Astrocyte (in vitro differentiated cells and primary cell): ENCODE measurements at regions not wholly inside any gene's neighbourhood (a gene's known extent, or its start where the extent isn't known, plus 50 kb on each side); places are given as distances from the start of the nearest gene placed in this dataset.

ENCODE experiments used
- EZH2 ChIP-seq: IDR thresholded peaks from 2 replicates; pipeline ENCODE4 v1.6.1; 2012; ENCODE audit warnings: mild to moderate bottlenecking, low read length, inconsistent platforms; ENCODE audit not compliant: insufficient read depth
- TF ChIP-seq, protein P1 (sequence below): IDR thresholded peaks from 2 replicates; pipeline ENCODE4 v1.5.1; 2011; ENCODE audit warnings: low read depth, mild to moderate bottlenecking, inconsistent platforms, low read length, moderate library complexity; ENCODE audit not compliant: insufficient read depth

DNA sequence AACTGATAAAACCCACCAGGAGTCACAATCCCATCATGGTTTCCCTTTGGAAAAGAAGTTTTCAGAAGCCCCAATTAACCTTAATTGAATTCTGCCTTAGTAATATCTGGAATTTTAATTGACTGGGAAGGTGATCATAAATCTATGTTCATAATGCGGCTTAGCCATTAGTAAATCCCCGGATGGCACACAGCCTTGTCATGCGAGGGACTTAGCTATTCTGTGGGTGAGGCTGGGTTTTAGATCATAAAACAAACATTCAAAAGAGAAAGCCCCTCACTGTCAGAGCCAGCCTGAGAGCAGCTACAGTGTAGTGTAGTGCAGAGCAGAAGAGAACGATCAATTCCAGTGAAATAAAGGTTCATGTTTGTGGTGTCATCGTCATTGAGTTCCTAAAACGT, 124.0 kb upstream of the NOCT start:
- TF ChIP-seq, protein P1, sequence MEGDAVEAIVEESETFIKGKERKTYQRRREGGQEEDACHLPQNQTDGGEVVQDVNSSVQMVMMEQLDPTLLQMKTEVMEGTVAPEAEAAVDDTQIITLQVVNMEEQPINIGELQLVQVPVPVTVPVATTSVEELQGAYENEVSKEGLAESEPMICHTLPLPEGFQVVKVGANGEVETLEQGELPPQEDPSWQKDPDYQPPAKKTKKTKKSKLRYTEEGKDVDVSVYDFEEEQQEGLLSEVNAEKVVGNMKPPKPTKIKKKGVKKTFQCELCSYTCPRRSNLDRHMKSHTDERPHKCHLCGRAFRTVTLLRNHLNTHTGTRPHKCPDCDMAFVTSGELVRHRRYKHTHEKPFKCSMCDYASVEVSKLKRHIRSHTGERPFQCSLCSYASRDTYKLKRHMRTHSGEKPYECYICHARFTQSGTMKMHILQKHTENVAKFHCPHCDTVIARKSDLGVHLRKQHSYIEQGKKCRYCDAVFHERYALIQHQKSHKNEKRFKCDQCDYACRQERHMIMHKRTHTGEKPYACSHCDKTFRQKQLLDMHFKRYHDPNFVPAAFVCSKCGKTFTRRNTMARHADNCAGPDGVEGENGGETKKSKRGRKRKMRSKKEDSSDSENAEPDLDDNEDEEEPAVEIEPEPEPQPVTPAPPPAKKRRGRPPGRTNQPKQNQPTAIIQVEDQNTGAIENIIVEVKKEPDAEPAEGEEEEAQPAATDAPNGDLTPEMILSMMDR = no peak
- no peak for TF ChIP-seq EZH2
